ENCODE measurements at regions not wholly inside any gene's neighbourhood (a gene's known extent, or its start where the extent isn't known, plus 50 kb on each side); places are given as distances from the start of the nearest gene placed in this dataset.
"Not testable (repeated sequence)": the region's sequence is repeated elsewhere in the genome, so short reads cannot be mapped to it uniquely, and the experiment has no call there.

DNA sequence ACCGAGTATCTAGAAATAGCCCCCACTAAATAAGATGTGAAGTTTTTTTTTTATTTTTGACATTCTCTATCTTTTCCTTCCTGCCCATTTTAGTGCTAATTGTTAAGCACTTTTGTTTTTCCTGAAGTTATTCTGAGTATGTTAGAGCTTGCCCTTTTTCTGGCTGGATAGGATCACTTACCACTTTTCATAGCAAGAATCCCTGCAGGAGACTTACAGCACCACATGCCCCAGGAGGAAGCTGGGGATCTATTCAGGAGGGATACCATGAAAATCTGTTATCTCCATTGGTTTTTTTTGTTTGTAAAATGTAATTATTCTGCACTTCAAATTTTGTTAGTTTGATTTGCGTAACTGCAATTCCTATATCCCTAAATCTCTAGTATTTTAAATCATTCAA lies 968.4 kb downstream of the ZPLD1 start:
- DNase-seq (ENCODE audit: low spot score in 2 of 2) = no peak
- no peak for FAIRE-seq

DNA sequence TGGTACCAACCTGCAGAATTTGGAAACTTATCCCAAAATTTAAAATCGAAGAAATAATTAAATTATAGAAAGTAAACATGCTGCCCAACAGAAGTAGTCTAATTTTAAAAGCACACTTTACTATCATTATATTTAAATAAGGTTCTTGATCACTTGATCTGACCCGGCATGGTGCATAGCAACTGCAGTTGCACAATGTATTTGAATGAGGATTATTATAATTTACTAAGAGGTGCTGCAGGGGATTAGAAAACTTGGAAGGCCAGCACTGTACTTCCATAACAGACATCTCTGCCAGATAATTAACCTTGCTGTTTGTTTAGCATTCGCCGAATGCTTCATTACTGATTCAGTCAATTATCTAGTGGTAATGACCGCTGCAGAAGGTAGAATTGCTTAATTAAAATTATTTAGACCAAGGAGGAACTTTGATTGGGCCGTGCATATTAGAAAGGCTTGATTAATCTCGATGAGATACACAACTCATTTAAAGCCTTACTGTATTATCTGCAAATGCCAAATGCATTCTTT lies 971.6 kb downstream of the ZPLD1 start:
- FAIRE-seq (no peak), DNase-seq (ENCODE audit: low spot score in 2 of 2) (no peak)

DNA sequence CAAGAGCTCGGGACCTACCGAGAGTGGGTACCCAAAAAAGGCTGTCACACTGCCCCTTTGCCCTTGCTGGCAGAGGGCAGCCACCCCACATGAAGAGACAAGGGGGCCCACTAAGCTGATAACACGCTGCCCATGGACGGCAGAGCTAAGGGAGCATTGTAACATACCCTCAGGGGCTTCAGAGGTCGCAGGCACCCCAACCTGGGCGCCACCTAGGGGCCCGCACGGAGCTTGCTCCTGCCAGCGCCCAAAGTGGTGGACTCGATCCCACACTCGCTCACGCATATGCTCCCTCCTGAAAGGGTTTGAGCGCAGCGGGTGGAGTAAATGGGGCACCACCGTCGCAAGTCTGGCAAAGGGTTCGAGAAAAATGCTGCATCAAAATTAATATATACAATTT lies 975.4 kb downstream of the ZPLD1 start:
- FAIRE-seq (no peak), DNase-seq (ENCODE audit: low spot score in 2 of 2) (no peak)

DNA sequence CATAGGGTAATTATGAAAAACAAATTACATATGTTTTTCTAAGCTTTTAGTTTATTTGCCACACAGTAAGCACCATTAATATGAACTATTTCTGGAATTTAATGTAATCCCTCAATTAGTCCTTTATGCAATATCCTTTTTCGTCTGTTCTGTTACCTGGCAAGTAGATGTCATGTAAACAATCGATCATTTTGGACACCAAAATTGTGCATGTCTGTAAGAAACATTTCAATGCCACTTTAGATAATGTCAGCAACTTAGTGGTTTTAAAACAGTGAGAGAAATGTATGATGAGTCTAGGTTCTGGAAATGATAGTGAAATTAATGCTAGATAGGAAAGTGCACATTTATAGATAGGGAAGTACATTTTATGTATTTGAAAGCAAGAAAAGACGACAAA lies 986.6 kb downstream of the ZPLD1 start:
- DNase-seq (ENCODE audit: low spot score in 2 of 2) = no peak
- no peak for FAIRE-seq

DNA sequence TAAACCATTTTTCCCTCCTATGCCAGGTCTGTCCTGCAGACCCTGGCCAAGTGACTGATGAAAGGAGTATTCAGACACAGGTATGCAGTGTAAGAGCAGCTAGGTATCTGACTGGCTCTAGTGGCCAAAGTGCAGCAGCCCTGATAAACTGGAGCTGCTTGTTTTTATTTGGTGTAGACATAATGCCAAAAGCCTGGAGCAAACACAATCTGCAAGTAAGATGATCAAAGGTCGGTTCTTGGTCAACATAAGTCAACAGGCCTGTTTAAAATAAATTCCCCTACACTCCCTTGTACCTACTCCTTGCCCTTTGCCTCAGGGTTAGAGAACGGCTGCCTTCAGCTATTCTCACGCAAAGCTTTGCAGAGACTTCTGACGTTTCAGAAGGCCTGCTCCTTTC lies 1003.1 kb downstream of the ZPLD1 start:
- no peak for FAIRE-seq
- DNase-seq (ENCODE audit: low spot score in 2 of 2) = no peak

DNA sequence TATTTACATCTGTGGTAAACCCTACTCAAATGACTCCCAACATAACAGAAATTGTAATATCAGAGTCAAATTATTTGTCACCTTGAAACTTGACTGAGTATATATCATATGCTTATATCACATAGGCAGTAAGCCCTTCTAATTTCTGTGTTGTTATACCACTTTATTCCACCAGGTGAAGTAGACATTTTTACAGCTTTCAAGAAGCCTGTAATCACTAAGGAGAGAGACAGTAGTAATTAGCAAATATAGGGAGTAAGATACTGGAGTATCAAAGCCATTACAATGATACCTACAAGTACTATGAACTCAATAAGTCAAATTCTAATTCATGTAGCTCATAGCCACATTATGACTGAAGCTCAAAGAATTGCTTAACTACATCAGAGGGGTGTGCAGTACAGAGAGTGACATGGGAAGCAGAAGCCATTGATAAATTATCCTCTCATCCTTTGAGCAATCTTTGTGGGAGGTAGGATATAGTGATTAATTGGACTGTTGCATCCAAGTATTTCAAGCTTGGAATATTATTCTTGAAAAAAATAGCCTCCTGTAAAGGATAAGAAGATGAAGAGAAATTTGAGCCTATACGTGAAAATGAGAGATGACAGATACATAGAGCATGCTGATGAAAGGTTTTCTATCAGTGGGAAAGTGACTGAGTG lies 1005.9 kb downstream of the ZPLD1 start:
- no peak for DNase-seq (ENCODE audit: low spot score in 2 of 2)
- no peak for FAIRE-seq

DNA sequence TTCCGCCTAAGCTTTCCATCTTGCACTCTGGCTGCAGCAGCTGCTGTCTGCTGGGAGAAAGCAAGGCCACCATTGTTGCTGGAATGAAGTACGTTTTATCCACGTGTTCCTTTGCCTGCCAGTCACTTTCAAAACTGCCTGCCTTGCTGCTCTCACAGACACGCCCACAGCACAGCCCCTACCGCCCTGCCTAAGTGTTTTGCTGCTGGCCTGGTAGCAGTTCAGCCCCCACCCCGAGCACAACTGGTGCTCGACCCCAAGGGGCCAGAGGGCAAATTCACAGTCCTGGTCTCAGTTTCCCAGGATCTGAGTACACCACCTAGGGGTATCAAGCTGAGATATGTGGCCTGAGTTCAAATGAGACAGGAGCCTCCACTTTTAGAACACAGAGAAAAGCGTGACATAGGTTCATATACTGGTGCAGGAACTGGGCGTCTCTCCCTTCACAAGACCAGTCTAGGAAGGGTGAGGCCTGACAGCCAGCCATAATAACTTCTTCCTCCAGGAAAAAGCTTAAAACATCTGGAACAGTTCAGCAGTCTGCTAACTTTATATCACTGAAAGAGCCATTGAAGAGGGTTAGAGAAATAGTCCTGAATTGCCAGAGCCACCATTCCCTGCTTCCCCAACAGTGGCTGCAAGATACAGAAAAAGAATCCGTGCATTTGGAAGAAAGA lies 1012.3 kb downstream of the ZPLD1 start:
- FAIRE-seq = no peak
- no peak for DNase-seq (ENCODE audit: low spot score in 2 of 2)

DNA sequence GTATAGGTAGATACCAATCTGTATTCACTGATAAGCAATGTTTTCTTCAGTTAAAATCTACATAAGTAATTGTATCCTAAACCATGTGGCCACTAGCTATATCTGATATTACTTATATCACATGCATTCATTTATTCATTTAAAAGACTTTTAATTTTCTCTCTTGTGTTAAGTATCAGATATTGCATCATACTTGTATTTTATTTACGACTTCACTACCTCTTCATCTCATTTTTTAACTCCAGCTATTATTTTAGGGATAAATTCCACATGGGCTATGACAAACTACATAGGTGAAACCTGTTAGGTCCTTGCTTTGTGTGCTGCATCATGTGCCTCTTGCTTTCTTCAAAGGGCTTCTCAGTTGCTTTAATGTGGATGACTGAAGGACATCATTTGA lies 1018.3 kb downstream of the ZPLD1 start:
- no peak for FAIRE-seq
- DNase-seq (ENCODE audit: low spot score in 2 of 2) = no peak

DNA sequence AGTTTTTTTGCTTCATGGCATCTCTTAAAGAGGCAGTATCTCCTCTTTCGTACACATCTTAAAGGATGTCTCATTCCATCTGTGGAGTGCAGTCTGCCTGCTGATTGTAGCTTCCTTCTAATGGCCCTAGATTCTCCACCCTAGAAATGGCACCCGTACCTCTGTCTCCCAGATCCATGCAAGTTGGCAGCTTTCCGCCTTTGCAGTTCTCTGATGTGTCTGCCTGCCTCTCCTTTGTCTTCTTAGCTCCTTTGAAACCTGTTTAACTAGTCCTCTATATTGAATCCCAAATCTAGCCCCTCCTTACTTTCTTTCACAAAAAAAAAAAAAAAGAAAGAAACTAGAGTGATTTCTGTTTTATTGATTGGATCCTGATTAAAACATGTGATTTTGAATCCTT lies 1025.0 kb downstream of the ZPLD1 start:
- no peak for FAIRE-seq
- DNase-seq (ENCODE audit: low spot score in 2 of 2) = no peak

DNA sequence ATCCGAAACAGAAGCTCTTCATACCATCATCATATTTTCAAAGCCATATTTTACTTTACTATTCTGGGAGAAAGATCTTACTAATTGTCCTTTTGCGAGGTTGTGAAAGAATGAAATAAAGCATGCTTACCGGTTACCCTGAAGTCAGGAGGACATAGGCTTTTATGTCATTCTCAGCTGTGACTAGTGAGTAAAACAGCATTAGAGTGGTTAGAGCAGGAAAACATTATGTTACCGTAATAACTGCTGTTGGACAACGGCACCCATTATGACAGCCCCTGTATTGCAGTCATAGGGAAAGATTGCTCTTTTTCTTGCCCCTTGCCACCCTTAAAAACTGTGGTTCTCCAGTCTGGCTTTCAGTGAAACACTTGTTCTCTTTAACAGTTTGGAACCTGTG lies 1035.7 kb downstream of the ZPLD1 start:
- FAIRE-seq (no peak), DNase-seq (ENCODE audit: low spot score in 2 of 2) (no peak)

DNA sequence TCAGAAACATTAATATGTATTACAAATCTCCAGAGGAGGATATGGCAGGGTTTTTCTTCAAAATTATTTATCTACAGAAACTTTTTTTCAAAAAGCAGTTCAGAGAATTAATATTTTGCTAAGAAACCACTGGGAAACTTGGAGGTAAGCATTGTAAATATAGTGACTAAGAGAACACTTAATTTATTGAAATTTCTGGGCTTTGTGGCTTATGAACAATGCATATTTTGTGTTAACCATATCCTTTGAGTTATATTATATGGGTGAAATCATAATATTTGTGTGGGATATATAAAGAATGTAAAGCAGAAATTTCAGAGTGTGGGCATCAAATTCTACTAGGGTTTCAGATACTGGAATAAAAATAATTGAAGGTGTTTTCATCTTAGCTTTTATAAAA lies 1059.2 kb downstream of the ZPLD1 start:
- DNase-seq (ENCODE audit: low spot score in 2 of 2) = no peak
- no peak for FAIRE-seq

DNA sequence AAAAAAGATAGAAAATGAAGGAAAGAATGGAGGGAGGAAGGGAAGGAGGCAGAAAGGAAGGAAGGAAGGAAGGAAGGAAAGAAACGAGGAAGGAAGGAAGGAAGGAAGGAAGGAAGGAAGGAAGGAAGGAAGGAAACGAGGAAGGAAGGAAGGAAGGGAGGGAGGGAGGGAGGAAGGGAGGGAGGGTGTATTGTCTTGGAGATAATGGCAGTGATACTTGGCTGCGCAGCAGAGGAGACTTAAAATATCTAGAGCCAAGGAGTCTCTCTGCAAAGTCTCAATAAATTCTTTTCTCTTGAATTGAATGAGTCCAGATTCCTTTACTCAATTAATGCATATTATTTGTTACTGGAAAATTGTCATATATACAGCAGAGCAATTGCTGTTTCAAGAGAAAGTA lies 1059.7 kb downstream of the ZPLD1 start:
- FAIRE-seq = no peak
- DNase-seq (ENCODE audit: low spot score in 2 of 2) = no peak

DNA sequence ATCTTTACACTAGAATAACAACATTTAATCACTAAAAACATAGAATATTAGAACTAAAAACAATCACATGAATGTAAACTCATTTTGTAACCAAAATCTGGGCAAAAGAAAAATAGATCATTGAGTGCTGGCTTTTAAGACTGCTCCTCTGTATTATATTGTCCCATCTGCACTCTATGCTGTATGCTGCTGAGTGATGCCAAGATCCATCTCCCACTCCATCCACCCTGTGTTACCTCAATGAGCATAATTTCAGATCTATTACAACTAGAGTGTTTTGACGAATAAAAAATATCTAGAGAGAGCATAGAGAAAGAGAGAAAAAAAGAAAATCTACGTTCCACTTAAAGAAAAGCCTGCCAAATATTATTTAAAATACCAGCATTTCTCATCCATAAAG lies 1060.4 kb downstream of the ZPLD1 start:
- FAIRE-seq = no peak
- no peak for DNase-seq (ENCODE audit: low spot score in 2 of 2)

DNA sequence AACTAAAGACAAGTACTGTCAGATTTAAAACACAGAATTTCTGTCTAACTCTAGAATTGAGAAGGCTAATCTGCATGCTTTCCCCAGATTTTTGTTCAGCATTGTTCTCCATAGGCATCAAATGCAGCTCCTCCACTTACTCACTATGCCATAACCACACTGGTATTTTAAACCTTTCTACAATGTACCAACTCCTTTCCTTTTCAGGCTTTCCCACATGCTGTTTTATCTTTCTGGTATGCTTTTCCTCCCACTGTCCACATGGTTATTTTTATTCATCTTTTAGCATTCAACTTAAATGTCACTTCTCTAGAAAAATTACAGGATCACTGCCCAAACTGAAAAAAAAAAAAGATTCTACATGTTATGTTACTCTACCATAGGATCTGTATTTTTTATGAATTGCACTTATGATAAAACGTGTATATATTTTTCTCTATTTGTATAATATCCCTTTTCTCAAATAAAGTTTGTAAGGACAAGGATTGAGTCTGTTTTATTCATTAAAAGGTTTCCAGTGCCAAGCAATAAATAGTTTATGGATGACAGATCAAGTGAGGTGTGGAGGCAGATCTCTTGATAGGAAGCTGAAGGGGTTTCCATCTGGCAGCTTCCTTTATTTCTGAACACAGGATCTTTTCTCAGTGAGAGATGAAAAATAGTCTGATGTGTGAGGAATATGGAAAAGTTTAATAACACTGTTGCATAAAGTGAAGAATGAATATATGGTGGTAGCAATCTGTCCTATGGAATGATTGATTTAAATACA lies 1064.5 kb downstream of the ZPLD1 start:
- FAIRE-seq (no peak), DNase-seq (ENCODE audit: low spot score in 2 of 2) (no peak)

DNA sequence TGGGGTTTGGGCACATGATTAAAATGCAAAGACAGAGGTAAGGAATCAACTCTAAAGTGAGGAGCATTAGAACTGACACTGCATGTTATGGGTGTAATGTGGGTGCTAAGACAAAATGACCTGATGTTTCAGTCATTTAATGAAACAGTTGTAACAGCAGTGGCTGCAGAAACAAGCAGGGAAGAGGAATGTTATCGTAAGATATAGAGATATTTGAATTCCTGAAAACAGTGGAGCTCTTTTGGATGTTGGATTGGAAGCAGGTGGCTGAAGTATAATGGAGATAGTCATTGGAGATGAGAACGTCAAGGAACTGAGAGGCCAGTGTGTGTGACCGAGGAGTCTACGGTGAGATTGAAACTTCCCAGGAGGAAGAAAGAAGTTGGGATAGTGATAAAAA lies 1065.2 kb downstream of the ZPLD1 start:
- DNase-seq (ENCODE audit: low spot score in 2 of 2) (no peak), FAIRE-seq (no peak)

DNA sequence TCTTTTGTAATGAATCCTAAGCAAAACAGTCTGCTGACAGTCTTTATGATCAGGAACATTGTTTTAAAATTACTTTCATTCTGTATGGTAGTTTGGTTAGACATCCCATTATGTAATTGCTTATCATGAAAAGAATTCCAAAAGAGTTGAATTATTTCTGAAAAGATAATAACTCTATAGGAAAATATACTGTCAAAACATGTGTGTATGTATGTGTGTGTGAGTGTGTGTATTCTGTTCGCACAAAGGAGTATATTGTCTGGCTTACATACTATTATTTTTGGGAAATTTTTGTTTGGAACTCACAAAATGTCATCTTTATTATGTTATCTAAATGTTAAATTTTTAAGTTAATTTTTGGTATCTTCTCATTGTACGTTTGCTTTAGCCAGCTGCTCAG lies 1075.9 kb downstream of the ZPLD1 start:
- no peak for DNase-seq (ENCODE audit: low spot score in 2 of 2)
- FAIRE-seq = no peak

DNA sequence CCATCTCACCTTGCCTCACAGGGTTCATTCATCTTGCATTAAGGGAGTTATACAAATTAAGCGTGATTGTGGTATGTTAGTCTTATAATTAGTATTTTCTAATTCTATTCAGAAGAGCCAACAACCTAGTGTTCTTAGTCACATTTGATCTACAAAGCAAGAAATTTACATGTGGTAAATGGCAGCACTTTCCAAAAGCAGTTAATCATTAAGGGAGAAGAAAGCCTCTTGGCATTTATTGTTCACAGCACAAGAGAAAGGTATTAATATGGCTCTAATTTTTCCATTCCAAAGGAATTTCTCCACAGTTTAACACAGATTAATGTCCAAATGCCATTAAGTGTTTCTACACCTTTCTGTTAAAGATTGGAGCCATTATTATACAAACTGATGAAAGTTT lies 1077.1 kb downstream of the ZPLD1 start:
- DNase-seq (ENCODE audit: low spot score in 2 of 2) (no peak), FAIRE-seq (no peak)

DNA sequence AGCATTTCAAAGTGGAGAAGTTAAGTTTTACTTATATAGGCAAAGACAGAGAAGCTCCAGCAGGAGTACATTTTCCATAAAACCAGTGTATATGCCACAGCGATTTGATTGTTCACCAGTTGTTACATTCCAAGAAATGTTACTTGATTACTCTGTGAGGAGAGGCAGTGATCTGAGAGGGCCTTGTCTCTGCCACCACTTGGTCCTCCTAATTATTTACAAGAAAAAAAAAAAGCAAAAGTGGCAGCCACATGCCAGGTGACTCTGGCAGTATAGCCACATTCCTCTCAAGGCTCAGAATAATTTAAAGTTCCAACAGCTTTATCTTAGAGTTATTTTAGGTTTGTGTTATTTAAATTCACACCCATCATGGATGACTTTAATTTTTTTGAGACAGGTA lies 1077.8 kb downstream of the ZPLD1 start:
- DNase-seq (ENCODE audit: low spot score in 2 of 2) = no peak
- FAIRE-seq = no peak

DNA sequence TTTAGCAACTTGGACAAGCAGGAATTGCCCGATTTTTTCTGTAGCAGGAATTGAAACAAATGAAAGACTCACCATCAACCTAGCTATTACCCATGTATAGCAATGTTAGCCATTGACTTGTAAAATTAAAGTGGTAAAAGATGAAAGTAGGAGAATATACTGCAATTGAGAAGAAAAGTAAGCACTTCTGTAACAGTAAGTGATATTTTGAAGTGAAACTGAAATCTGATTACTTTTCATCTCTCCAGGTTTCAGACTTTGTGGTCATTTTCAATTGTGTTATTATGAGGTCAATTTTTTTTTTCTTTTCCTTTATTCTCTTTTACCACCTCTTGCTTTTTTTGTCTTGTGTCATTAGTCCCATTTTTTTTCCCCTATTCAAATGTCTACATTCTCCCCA lies 1078.2 kb downstream of the ZPLD1 start:
- DNase-seq (ENCODE audit: low spot score in 2 of 2) (no peak), FAIRE-seq (no peak)

DNA sequence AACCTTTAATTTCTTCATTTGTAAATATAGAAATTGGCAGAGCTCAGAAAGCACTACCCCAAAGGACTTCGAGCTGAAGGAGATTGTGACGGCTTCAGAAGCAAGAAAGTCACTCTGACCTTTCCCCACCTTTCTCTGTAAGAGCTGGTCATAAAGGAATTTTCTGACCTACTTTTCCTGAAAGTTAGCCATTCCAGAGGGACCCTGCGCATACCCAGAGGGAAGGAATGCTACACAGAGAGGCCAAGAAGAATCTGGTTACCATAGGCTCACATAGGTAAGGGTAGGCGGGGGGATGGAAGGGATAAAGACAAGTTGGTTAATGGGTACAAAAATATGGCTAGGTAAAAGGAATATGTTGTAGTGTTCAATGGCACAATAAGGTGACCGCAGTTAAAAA lies 1080.3 kb downstream of the ZPLD1 start:
- DNase-seq (ENCODE audit: low spot score in 2 of 2) (no peak), FAIRE-seq (no peak)

DNA sequence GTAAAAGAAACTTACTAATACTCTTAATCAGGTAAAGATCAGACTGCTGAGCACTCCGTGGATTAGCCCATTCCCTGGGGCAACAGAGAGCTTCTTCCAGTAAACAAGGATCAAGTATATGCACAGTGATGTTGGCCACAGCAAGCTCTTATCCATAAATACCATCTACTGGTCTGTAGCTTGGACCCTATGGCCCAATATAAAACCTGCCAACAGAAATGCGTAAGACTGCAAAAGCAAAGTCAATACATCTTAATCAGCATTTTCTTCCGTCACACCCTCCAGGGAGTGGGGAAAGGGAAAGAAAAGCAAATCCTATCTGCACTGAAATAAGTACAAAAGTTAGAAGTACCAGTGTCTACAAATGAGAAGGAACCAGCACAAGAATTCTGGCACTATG lies 1082.1 kb downstream of the ZPLD1 start:
- DNase-seq (ENCODE audit: low spot score in 2 of 2) (no peak), FAIRE-seq (no peak)

DNA sequence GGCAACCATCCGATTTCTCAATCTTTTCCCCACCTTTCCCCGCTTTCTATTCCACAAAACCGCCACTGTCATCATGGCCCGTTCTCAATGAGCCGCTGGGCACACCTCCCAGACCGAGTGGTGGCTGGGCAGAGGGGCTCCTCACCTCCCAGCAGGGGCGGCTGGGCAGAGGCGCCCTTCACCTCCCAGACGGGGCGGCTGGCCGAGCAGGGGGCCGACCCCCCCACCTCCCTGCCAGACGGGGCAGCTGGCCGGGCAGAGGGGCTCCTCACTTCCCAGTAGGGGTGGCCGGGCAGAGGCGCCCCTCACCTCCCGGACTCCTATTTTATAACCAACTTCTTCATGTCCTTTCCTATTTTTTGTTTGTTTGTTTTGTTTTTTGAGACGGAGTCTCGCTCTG lies 1096.5 kb downstream of the ZPLD1 start:
- not testable (repeated sequence) for FAIRE-seq; DNase-seq (ENCODE audit: low spot score in 2 of 2)
